NCI-H2171 (cell line): ENCODE measurements at regions not wholly inside any gene's neighbourhood (a gene's known extent, or its start where the extent isn't known, plus 50 kb on each side); places are given as distances from the start of the nearest gene placed in this dataset.

ENCODE experiments used
- DNase-seq: peaks from one replicate; lab custom pipeline; 2025; lab: John Stamatoyannopoulos, UW

GRCh38 chr10:121426307-121426706, 171.9 kb downstream of the FGFR2 start:
- DNase-seq = no peak
